GM23338 (cell line): ENCODE measurements at regions not wholly inside any gene's neighbourhood (a gene's known extent, or its start where the extent isn't known, plus 50 kb on each side); places are given as distances from the start of the nearest gene placed in this dataset.

Experiments
- EZH2 ChIP-seq: fragments of 200-600 bp; sonication (generic); IDR thresholded peaks from one replicate; pipeline ENCODE4 v1.8.0; 2017; ENCODE audit warnings: antibody characterized with exemption, mild to moderate bottlenecking, low read depth; ENCODE audit not compliant: unreplicated experiment
- EZH2phosphoT487 ChIP-seq: fragments of 200-600 bp; sonication (generic); IDR thresholded peaks from one replicate; pipeline ENCODE4 v1.8.1; 2018; ENCODE audit warnings: antibody characterized with exemption; ENCODE audit not compliant: unreplicated experiment
- POLR2AphosphoS5 ChIP-seq: IDR thresholded peaks from 2 replicates; pipeline ENCODE4 v1.6.1; 2016; ENCODE audit warnings: antibody characterized with exemption, low read depth
- TF ChIP-seq, protein P1 (sequence below), 2 experiments: fragments of 200-600 bp in 1 of 2; sonication (generic) in 1 of 2; conservative IDR thresholded peaks; 2 replicates each; pipeline versions ENCODE4 v1.5.1 to v1.6.1; 2016 to 2017; ENCODE audit warnings: antibody characterized with exemption in 2 of 2, low read depth in 2 of 2, mild to moderate bottlenecking in 2 of 2, moderate library complexity in 1 of 2

DNA sequence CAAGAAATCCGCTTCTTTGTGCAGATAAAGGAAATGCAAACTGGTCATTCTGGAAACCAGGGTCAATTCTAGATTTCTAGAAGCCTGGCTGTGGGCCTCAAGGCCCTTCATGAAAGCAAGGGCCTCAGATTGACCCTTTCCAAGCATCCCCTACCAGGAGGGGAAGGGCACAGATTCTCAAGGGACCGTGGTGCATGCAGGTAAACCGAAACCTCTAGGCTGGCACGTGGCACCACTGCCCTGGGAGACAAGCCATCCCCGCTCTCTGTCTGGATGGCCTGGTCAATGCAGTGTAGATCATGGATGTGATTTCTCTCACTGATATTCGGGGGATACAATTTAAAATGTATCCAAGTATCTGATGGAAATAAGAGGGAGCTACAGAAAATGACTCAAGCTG is 69.4 kb downstream of the TOMM20 start:
- TF ChIP-seq, protein P1, sequence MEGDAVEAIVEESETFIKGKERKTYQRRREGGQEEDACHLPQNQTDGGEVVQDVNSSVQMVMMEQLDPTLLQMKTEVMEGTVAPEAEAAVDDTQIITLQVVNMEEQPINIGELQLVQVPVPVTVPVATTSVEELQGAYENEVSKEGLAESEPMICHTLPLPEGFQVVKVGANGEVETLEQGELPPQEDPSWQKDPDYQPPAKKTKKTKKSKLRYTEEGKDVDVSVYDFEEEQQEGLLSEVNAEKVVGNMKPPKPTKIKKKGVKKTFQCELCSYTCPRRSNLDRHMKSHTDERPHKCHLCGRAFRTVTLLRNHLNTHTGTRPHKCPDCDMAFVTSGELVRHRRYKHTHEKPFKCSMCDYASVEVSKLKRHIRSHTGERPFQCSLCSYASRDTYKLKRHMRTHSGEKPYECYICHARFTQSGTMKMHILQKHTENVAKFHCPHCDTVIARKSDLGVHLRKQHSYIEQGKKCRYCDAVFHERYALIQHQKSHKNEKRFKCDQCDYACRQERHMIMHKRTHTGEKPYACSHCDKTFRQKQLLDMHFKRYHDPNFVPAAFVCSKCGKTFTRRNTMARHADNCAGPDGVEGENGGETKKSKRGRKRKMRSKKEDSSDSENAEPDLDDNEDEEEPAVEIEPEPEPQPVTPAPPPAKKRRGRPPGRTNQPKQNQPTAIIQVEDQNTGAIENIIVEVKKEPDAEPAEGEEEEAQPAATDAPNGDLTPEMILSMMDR (conservative IDR thresholded peaks at IDR 0.05; ENCODE audit: low read depth in 2 of 2): no peak
- TF ChIP-seq EZH2phosphoT487: no peak
- no peak for TF ChIP-seq POLR2AphosphoS5
- TF ChIP-seq EZH2: no peak
